AG04449 (cell line): ENCODE measurements at regions not wholly inside any gene's neighbourhood (a gene's known extent, or its start where the extent isn't known, plus 50 kb on each side); places are given as distances from the start of the nearest gene placed in this dataset.

Experiments
- CTCF ChIA-PET: fragments of 350-600 bp; formaldehyde crosslinking; extraction: SDS; loops from one replicate; lab custom pipeline; 2021; ENCODE audit warnings: antibody characterized with exemption; lab: Yijun Ruan, JAX
- POLR2A ChIA-PET: fragments of 400-600, 350-600 bp; formaldehyde crosslinking; extraction: SDS; loops from one replicate; lab custom pipeline; 2020; ENCODE audit warnings: antibody characterized with exemption, inconsistent platforms; lab: Yijun Ruan, JAX
- DNase-seq: peaks from one replicate; pipeline ENCODE4 v3.0.0-alpha.2; 2010; ENCODE audit warnings: low read depth, low spot score
- H3K4me3 ChIP-seq: 2 replicates; pipeline ENCODE4 v1.5.1; 2011; ENCODE audit warnings: low read depth, mild to moderate bottlenecking, control low read depth, low read length
- TF ChIP-seq, protein P1 (sequence below): IDR thresholded peaks from one replicate; pipeline ENCODE4 v1.5.1; 2011; ENCODE audit warnings: mild to moderate bottlenecking, moderate library complexity, low read length, control low read depth, inconsistent platforms; ENCODE audit not compliant: insufficient read depth; ENCODE audit errors: missing control alignments

DNA sequence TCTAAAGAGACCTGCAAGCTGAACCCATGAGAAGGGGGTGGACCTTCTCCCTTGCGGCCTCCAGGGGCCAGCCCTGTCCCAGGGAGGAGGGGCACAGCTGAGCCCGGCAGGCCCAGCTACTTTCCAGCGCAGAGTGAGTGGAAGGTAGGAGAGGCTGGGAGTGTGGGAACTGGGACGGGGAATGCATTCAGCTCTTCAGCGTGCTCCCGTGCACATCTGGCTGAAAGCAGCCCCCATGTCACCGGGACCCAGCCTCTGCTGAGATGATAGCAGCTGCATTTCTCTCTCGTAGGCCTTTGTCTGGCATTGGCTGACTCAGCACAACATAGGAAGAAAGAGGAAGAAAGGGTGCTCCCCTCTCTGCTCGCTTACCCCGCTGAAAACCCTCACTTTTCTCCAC, 951.5 kb downstream of the TBC1D22A start:
- CTCF ChIA-PET = no interaction called here
- TF ChIP-seq, protein P1, sequence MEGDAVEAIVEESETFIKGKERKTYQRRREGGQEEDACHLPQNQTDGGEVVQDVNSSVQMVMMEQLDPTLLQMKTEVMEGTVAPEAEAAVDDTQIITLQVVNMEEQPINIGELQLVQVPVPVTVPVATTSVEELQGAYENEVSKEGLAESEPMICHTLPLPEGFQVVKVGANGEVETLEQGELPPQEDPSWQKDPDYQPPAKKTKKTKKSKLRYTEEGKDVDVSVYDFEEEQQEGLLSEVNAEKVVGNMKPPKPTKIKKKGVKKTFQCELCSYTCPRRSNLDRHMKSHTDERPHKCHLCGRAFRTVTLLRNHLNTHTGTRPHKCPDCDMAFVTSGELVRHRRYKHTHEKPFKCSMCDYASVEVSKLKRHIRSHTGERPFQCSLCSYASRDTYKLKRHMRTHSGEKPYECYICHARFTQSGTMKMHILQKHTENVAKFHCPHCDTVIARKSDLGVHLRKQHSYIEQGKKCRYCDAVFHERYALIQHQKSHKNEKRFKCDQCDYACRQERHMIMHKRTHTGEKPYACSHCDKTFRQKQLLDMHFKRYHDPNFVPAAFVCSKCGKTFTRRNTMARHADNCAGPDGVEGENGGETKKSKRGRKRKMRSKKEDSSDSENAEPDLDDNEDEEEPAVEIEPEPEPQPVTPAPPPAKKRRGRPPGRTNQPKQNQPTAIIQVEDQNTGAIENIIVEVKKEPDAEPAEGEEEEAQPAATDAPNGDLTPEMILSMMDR = no peak
- DNase-seq = no peak
- POLR2A ChIA-PET = no interaction called here
- no peak overlapping the region for H3K4me3 ChIP-seq

DNA sequence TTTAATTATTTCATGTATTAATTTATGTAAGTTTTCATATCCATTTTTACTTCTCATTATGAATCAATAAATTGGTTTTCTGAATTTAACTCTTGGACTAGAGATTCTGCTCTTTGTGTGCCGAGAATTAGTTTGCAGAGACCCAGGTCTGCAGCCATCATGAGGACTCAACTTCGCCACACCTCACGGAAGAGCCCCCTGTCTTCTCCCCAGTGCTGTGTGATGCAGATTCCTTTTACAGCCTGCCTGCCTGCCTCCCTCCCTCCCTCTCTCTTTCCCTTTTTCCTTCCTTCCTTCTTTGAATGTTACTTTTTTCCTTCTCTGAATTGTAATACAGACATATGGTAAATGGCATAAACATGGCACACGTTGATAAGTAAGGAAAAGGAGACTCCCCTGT, 947.7 kb downstream of the TBC1D22A start:
- no peak for DNase-seq
- H3K4me3 ChIP-seq = no peak overlapping the region
- ChIA-PET POLR2A (no interaction called here), CTCF (no interaction called here)
- TF ChIP-seq, protein P1 = no peak

DNA sequence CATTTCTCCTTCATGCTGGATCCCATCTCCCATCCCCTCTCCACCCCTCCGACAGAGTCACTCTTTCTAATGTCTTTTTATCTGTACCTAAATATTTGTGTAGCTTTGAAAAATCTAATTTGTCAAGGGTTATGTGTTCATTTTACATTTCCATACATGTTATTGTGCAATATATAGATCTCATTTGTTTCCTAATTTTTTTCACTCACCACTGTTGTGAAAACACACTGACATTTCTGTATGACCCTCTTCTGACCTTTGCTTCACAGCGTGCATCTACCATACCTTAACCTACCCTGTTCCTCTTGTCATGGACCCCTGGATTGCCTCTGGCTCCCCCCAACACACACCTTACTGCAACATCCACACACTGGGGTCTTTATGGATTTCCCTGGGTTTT, 942.9 kb downstream of the TBC1D22A start:
- TF ChIP-seq, protein P1 = no peak
- H3K4me3 ChIP-seq = no peak overlapping the region
- no peak for DNase-seq
- ChIA-PET POLR2A (no interaction called here), CTCF (no interaction called here)

DNA sequence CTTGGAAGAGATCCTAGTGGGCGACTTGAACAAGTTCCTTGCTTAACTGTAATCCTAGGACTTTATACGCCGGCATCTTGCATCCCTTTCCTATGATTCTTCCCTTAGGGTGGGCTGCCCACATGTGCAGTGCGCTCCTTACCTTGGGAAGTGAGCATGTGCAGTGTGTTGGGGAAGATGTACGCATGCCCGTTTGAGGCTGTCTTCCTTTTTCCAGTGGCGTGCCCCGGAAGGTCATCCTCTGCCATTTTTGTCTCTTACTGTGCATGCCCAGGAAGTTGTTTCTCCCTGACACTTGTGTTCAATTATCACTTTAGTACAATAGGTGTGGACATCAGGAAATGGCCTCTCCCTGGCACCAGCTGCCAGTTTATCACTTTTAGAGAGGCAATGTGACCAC, 936.5 kb downstream of the TBC1D22A start:
- POLR2A ChIA-PET = no interaction called here
- CTCF ChIA-PET = no interaction called here
- TF ChIP-seq, protein P1 = no peak
- no peak overlapping the region for H3K4me3 ChIP-seq
- DNase-seq = no peak

DNA sequence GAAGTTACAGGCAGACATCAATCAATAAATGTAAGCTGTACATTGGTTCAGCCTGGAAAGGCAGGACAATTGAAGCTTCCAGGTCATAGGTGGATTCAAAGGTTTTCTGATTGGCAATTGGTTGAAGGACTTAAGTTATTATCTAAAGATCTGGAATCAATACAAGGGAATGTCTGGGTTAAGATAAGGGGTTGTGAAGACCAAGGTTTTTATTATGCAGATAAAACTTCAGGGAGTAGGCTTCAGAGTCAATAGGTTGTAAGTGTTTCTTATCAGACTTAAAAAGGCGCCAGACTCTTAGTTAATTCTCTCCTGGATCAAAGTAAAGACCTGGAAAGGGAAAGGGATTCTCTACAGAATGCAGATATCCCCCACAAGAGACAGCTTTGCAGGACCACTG, 935.4 kb downstream of the TBC1D22A start:
- POLR2A ChIA-PET = no interaction called here
- TF ChIP-seq, protein P1 = no peak
- CTCF ChIA-PET = no interaction called here
- no peak overlapping the region for H3K4me3 ChIP-seq
- DNase-seq = no peak

DNA sequence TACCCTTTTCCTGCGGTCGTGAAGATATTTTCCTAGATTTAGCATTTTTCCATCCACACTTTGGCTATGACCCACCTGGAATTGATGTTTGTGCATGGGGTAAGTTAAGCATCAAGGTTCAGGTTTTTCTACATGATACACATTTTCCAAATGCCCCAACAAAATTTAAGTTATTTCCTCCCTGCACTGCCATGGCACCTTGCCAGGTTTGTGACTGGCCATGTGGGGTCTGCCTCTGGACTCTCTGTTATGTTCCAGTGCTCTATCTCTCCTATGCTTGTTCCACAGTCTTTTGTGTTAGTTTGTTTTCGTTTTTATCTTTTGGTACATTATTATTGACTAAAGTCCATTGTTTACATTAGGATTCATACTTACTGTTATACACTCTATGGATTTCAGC, 934.3 kb downstream of the TBC1D22A start:
- ChIA-PET POLR2A (no interaction called here), CTCF (no interaction called here)
- no peak overlapping the region for H3K4me3 ChIP-seq
- no peak for DNase-seq
- TF ChIP-seq, protein P1 = no peak

DNA sequence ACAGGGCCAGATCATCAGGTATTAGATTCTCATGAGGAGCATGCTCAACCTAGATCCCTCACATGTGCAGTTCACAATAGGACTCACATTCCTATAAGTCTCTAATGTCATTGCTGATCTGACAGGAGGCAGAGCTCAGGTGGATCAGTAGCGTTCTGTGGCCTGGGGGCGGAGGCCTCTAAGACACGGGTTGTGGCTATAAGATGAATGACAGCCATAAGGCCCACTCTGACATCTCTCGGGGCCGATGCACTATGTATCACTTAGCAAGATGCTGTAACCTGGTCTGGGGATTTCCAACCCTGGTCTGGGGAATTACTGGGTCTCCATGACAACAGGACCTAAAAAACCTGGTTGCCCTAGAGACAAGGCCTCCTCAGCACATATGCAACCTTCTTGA, 932.7 kb downstream of the TBC1D22A start:
- ChIA-PET POLR2A (no interaction called here), CTCF (no interaction called here)
- no peak for DNase-seq
- TF ChIP-seq, protein P1 = no peak
- H3K4me3 ChIP-seq = no peak overlapping the region
